Right lobe of liver (tissue), 4 donors: ENCODE measurements at regions not wholly inside any gene's neighbourhood (a gene's known extent, or its start where the extent isn't known, plus 50 kb on each side); places are given as distances from the start of the nearest gene placed in this dataset.

Experiments used
- CTCF ChIP-seq, 4 donors: fragments of 200-600 bp in 3 of 4; fragments of 450-650 bp in 1 of 4; IDR thresholded peaks; one replicate each; pipeline versions ENCODE4 v1.5.1 to v1.8.0; 2016 to 2022; ENCODE audit warnings: antibody characterized with exemption in 4 of 4, mild to moderate bottlenecking in 2 of 4
- POLR2A ChIP-seq: fragments of 450-650 bp; IDR thresholded peaks from one replicate; pipeline ENCODE4 v1.6.1; 2017; ENCODE audit warnings: antibody characterized with exemption, mild to moderate bottlenecking
- donor health status: DM: no; HTN: no; CAD: no.
- donor health status: DM: no; HTN: no; CAD: no.
- donor health status: DM: no; HTN: yes; CAD: no.

GRCh38 chr4:185925910-185926360 is 113.9 kb upstream of the SORBS2 start:
- TF ChIP-seq CTCF (IDR thresholded peaks at IDR 0.05), result no peak
- no peak for TF ChIP-seq POLR2A
